Vagina (tissue), 2 donors: ENCODE measurements at regions not wholly inside any gene's neighbourhood (a gene's known extent, or its start where the extent isn't known, plus 50 kb on each side); places are given as distances from the start of the nearest gene placed in this dataset.

Experiments used
- DNase-seq, 2 donors: peaks; one replicate each; pipeline ENCODE4 v3.0.0-alpha.2; 2017; ENCODE audit errors: extremely low spot score in 2 of 2
- H3K27ac ChIP-seq: fragments of 200-600 bp; sonication (generic); one replicate; pipeline ENCODE4 v1.5.1; 2019
- H3K27me3 ChIP-seq: fragments of 200-600 bp; sonication (generic); one replicate; pipeline ENCODE4 v1.5.1; 2019
- H3K36me3 ChIP-seq, 2 donors: fragments of 200-600 bp; sonication (generic); one replicate each; pipeline ENCODE4 v1.5.1; 2017 to 2019
- H3K4me1 ChIP-seq: fragments of 200-600 bp; sonication (generic); one replicate; pipeline ENCODE4 v1.5.1; 2019
- H3K4me3 ChIP-seq, 2 donors: fragments of 200-600 bp; sonication (generic); 1 replicate in 1 of 2; 2 replicates in 1 of 2; pipeline ENCODE4 v1.5.1; 2016 to 2019
- H3K9me3 ChIP-seq: fragments of 200-600 bp; sonication (generic); one replicate; pipeline ENCODE4 v1.5.1; 2019
- CTCF ChIP-seq, 3 experiments: fragments of 450-650 bp in 2 of 3; fragments of 200-600 bp in 1 of 3; sonication (generic) in 1 of 3; IDR thresholded peaks; one replicate each; pipeline ENCODE4 v1.5.1; 2017 to 2019; ENCODE audit warnings: antibody characterized with exemption in 3 of 3, mild to moderate bottlenecking in 2 of 3, moderate library complexity in 2 of 3
- POLR2A ChIP-seq, 2 donors: fragments of 450-650 bp; IDR thresholded peaks; one replicate each; pipeline ENCODE4 v1.6.1; 2017; ENCODE audit warnings: antibody characterized with exemption in 2 of 2, mild to moderate bottlenecking in 2 of 2, moderate library complexity in 2 of 2
- POLR2AphosphoS5 ChIP-seq, 2 donors: sonication (generic); formaldehyde crosslinking; IDR thresholded peaks; one replicate each; pipeline ENCODE4 v1.9.0; 2017; ENCODE audit warnings: antibody characterized with exemption in 2 of 2, mild to moderate bottlenecking in 2 of 2, low read depth in 1 of 2; ENCODE audit not compliant: insufficient read depth in 1 of 2
- intact Hi-C: fragments of 100-400 bp; cut with DNase I; formaldehyde crosslinking; loops from one replicate; pipeline ENCODE4 v1.15.1; 2023

DNA sequence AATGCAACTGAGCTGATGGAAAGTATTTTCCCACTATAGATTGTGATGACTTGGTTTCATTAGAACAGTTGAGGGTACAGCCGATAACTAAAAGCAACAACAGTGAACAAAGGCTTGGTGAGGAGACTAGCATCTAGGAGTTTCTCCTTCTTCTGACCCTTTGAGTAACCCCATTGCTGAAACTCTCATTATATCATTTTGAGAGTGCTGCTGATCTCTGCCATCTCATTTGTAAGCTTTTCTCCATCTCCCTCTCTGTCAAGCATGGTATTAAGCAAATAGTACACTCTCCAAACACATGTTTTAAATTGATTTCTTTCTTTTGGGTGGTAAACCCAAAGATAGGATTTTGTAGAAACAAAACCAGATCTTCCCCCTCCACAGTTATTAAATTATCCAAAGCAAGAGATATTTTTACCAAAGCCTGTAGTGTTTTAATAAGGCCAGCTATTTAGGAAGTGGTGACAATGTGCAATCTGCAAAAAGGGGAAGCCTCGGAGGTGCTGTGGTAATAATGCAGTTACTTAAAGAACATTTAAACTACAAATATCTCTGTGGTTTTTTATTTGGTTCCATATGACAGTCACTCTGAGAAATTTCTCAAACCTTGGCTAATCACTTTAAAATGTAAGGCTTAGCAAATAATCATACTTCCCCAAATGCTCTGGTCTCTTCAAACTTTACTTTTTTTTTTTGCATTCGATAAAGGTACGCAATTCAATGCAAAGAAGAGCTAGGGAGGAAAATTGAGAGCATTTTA lies 287.5 kb downstream of the HLX start:
- Histone ChIP-seq H3K4me1 (peaks cover 7% of the 10 kb centered on the region), H3K36me3 (no peaks in the 10 kb centered on the region), H3K27me3 (no peaks in the 10 kb centered on the region), H3K27ac (no peak overlapping the region), H3K4me3 (no peak overlapping the region), H3K9me3 (no peaks in the 10 kb centered on the region)
- intact Hi-C loops = no loop called here
- no peak for DNase-seq
- no peak for TF ChIP-seq CTCF (IDR thresholded peaks at IDR 0.05)
- TF ChIP-seq POLR2A (IDR thresholded peaks at IDR 0.05) = no peak

- no peak for TF ChIP-seq POLR2A (IDR thresholded peaks at IDR 0.05)
- no peak for TF ChIP-seq POLR2AphosphoS5 (IDR thresholded peaks at IDR 0.05; ENCODE audit: insufficient read depth in 1 of 2, low read depth in 1 of 2)
- TF ChIP-seq CTCF (IDR thresholded peaks at IDR 0.05) = no peak
- no peak for DNase-seq
- intact Hi-C loops = no loop called here
- no peaks in the 10 kb centered on the region for H3K9me3 ChIP-seq
- no peaks in the 10 kb centered on the region for H3K36me3 ChIP-seq
- H3K27ac ChIP-seq = no peak overlapping the region
- H3K4me3 ChIP-seq = no peak overlapping the region
- no peaks in the 10 kb centered on the region for H3K4me1 ChIP-seq
- no peaks in the 10 kb centered on the region for H3K27me3 ChIP-seq
These were observed 290.2 kb downstream of the HLX start for GRCh38 chr1:221169447-221169889.

GRCh38 chr1:221170171-221170570 lies 290.9 kb downstream of the HLX start:
- intact Hi-C loops = no loop called here
- H3K27me3 ChIP-seq = no peaks in the 10 kb centered on the region
- no peak for TF ChIP-seq POLR2AphosphoS5 (IDR thresholded peaks at IDR 0.05; ENCODE audit: insufficient read depth in 1 of 2, low read depth in 1 of 2)
- TF ChIP-seq POLR2A (IDR thresholded peaks at IDR 0.05) = no peak
- TF ChIP-seq CTCF (IDR thresholded peaks at IDR 0.05) = no peak

GRCh38 chr1:221171768-221172167 lies 292.5 kb downstream of the HLX start:
- Histone ChIP-seq H3K27ac (no peak overlapping the region), H3K4me3 (no peak overlapping the region), H3K9me3 (no peaks in the 10 kb centered on the region), H3K4me1 (no peaks in the 10 kb centered on the region), H3K27me3 (no peaks in the 10 kb centered on the region), H3K36me3 (no peaks in the 10 kb centered on the region)
- intact Hi-C loops = no loop called here
- DNase-seq = no peak
- TF ChIP-seq POLR2AphosphoS5 (IDR thresholded peaks at IDR 0.05; ENCODE audit: insufficient read depth in 1 of 2, low read depth in 1 of 2) (no peak), CTCF (IDR thresholded peaks at IDR 0.05) (no peak), POLR2A (IDR thresholded peaks at IDR 0.05) (no peak)

More at GRCh38 chr1:221170171-221170570, 290.9 kb downstream of the HLX start:
- Histone ChIP-seq H3K4me1 (no peaks in the 10 kb centered on the region), H3K9me3 (no peaks in the 10 kb centered on the region), H3K4me3 (no peak overlapping the region), H3K27ac (no peak overlapping the region), H3K36me3 (no peaks in the 10 kb centered on the region)
- DNase-seq = no peak

GRCh38 chr1:221172841-221173240 lies 293.6 kb downstream of the HLX start:
- no peaks in the 10 kb centered on the region for H3K4me1 ChIP-seq
- DNase-seq = no peak
- H3K36me3 ChIP-seq = no peaks in the 10 kb centered on the region
- H3K9me3 ChIP-seq = no peaks in the 10 kb centered on the region
- no peak overlapping the region for H3K4me3 ChIP-seq
- TF ChIP-seq POLR2A (IDR thresholded peaks at IDR 0.05) = no peak
- no peak for TF ChIP-seq POLR2AphosphoS5 (IDR thresholded peaks at IDR 0.05; ENCODE audit: insufficient read depth in 1 of 2, low read depth in 1 of 2)
- no peak for TF ChIP-seq CTCF (IDR thresholded peaks at IDR 0.05)
- no peak overlapping the region for H3K27ac ChIP-seq
- no peaks in the 10 kb centered on the region for H3K27me3 ChIP-seq
- intact Hi-C loops = no loop called here
